H1 (cell line): ENCODE measurements at regions not wholly inside any gene's neighbourhood (a gene's known extent, or its start where the extent isn't known, plus 50 kb on each side); places are given as distances from the start of the nearest gene placed in this dataset.

Experiments used
- EP300 ChIP-seq, 2 experiments: IDR thresholded peaks; 1 replicate in 1 of 2; 2 replicates in 1 of 2; pipeline ENCODE4 v1.6.1; 2011 to 2012; ENCODE audit warnings: low read depth in 2 of 2, low read length in 2 of 2, mild to moderate bottlenecking in 2 of 2, borderline replicate concordance in 1 of 2, inconsistent platforms in 1 of 2, moderate library complexity in 1 of 2
- HDAC2 ChIP-seq, 2 experiments: fragments of 300-600 bp in 1 of 2; sonication (generic) in 1 of 2; IDR thresholded peaks; 2 replicates each; pipeline ENCODE4 v1.6.1; 2011 to 2012; ENCODE audit warnings: low read depth in 2 of 2, low read length in 2 of 2, mild to moderate bottlenecking in 2 of 2, moderate library complexity in 2 of 2, borderline replicate concordance in 1 of 2, inconsistent platforms in 1 of 2
- NRF1 ChIP-seq: IDR thresholded peaks from 2 replicates; pipeline ENCODE4 v1.6.1; 2011; ENCODE audit warnings: mild to moderate bottlenecking, low read depth, low read length, improper control_type of control experiment
- PHF8 ChIP-seq: fragments of 200-600 bp; sonication (generic); conservative IDR thresholded peaks from 2 replicates; pipeline ENCODE4 v1.7.1; 2012; ENCODE audit warnings: low read depth, mild to moderate bottlenecking, inconsistent platforms, low read length, moderate library complexity
- SP1 ChIP-seq: IDR thresholded peaks from 2 replicates; pipeline ENCODE4 v1.6.1; 2011; ENCODE audit warnings: low read depth, low read length
- TAF7 ChIP-seq: optimal IDR thresholded peaks from 2 replicates; pipeline ENCODE3; 2011; ENCODE audit warnings: low read depth, mild to moderate bottlenecking, inconsistent platforms, low read length, moderate library complexity, borderline replicate concordance
- TF ChIP-seq, protein P1 (sequence below), 3 experiments: IDR thresholded peaks; 1 replicate in 2 of 3; 2 replicates in 1 of 3; pipeline versions ENCODE4 v1.5.1 to v1.6.1; 2011; ENCODE audit warnings: low read length in 3 of 3, mild to moderate bottlenecking in 3 of 3, inconsistent platforms in 2 of 3, low read depth in 1 of 3, moderate library complexity in 1 of 3; ENCODE audit not compliant: insufficient read depth in 1 of 3; ENCODE audit errors: control extremely low read depth in 1 of 3
- TF ChIP-seq, protein P2 (sequence below): fragments of 300-600 bp; sonication (generic); IDR thresholded peaks from 2 replicates; pipeline ENCODE4 v1.7.1; 2012; ENCODE audit warnings: low read length, moderate library complexity, mild to moderate bottlenecking, inconsistent platforms; ENCODE audit not compliant: insufficient replicate concordance
- TF ChIP-seq, protein P3 (sequence below): IDR thresholded peaks from 2 replicates; pipeline ENCODE4 v1.6.1; 2012; ENCODE audit warnings: inconsistent platforms

GRCh38 chr13:40274103-40274502 is 392.3 kb downstream of the FOXO1 start:
- TF ChIP-seq SP1 (no peak), TAF7 (no peak), HDAC2 (IDR thresholded peaks at IDR 0.05; ENCODE audit: borderline replicate concordance in 1 of 2, low read depth in 2 of 2, low read length in 2 of 2) (no peak), PHF8 (no peak), EP300 (IDR thresholded peaks at IDR 0.05; ENCODE audit: borderline replicate concordance in 1 of 2, low read depth in 2 of 2, low read length in 2 of 2) (no peak), NRF1 (no peak)
- TF ChIP-seq, protein P1, sequence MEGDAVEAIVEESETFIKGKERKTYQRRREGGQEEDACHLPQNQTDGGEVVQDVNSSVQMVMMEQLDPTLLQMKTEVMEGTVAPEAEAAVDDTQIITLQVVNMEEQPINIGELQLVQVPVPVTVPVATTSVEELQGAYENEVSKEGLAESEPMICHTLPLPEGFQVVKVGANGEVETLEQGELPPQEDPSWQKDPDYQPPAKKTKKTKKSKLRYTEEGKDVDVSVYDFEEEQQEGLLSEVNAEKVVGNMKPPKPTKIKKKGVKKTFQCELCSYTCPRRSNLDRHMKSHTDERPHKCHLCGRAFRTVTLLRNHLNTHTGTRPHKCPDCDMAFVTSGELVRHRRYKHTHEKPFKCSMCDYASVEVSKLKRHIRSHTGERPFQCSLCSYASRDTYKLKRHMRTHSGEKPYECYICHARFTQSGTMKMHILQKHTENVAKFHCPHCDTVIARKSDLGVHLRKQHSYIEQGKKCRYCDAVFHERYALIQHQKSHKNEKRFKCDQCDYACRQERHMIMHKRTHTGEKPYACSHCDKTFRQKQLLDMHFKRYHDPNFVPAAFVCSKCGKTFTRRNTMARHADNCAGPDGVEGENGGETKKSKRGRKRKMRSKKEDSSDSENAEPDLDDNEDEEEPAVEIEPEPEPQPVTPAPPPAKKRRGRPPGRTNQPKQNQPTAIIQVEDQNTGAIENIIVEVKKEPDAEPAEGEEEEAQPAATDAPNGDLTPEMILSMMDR (IDR thresholded peaks at IDR 0.05; ENCODE audit: control extremely low read depth in 1 of 3, insufficient read depth in 1 of 3, low read depth in 1 of 3, low read length in 3 of 3): no peak
- TF ChIP-seq, protein P2, sequence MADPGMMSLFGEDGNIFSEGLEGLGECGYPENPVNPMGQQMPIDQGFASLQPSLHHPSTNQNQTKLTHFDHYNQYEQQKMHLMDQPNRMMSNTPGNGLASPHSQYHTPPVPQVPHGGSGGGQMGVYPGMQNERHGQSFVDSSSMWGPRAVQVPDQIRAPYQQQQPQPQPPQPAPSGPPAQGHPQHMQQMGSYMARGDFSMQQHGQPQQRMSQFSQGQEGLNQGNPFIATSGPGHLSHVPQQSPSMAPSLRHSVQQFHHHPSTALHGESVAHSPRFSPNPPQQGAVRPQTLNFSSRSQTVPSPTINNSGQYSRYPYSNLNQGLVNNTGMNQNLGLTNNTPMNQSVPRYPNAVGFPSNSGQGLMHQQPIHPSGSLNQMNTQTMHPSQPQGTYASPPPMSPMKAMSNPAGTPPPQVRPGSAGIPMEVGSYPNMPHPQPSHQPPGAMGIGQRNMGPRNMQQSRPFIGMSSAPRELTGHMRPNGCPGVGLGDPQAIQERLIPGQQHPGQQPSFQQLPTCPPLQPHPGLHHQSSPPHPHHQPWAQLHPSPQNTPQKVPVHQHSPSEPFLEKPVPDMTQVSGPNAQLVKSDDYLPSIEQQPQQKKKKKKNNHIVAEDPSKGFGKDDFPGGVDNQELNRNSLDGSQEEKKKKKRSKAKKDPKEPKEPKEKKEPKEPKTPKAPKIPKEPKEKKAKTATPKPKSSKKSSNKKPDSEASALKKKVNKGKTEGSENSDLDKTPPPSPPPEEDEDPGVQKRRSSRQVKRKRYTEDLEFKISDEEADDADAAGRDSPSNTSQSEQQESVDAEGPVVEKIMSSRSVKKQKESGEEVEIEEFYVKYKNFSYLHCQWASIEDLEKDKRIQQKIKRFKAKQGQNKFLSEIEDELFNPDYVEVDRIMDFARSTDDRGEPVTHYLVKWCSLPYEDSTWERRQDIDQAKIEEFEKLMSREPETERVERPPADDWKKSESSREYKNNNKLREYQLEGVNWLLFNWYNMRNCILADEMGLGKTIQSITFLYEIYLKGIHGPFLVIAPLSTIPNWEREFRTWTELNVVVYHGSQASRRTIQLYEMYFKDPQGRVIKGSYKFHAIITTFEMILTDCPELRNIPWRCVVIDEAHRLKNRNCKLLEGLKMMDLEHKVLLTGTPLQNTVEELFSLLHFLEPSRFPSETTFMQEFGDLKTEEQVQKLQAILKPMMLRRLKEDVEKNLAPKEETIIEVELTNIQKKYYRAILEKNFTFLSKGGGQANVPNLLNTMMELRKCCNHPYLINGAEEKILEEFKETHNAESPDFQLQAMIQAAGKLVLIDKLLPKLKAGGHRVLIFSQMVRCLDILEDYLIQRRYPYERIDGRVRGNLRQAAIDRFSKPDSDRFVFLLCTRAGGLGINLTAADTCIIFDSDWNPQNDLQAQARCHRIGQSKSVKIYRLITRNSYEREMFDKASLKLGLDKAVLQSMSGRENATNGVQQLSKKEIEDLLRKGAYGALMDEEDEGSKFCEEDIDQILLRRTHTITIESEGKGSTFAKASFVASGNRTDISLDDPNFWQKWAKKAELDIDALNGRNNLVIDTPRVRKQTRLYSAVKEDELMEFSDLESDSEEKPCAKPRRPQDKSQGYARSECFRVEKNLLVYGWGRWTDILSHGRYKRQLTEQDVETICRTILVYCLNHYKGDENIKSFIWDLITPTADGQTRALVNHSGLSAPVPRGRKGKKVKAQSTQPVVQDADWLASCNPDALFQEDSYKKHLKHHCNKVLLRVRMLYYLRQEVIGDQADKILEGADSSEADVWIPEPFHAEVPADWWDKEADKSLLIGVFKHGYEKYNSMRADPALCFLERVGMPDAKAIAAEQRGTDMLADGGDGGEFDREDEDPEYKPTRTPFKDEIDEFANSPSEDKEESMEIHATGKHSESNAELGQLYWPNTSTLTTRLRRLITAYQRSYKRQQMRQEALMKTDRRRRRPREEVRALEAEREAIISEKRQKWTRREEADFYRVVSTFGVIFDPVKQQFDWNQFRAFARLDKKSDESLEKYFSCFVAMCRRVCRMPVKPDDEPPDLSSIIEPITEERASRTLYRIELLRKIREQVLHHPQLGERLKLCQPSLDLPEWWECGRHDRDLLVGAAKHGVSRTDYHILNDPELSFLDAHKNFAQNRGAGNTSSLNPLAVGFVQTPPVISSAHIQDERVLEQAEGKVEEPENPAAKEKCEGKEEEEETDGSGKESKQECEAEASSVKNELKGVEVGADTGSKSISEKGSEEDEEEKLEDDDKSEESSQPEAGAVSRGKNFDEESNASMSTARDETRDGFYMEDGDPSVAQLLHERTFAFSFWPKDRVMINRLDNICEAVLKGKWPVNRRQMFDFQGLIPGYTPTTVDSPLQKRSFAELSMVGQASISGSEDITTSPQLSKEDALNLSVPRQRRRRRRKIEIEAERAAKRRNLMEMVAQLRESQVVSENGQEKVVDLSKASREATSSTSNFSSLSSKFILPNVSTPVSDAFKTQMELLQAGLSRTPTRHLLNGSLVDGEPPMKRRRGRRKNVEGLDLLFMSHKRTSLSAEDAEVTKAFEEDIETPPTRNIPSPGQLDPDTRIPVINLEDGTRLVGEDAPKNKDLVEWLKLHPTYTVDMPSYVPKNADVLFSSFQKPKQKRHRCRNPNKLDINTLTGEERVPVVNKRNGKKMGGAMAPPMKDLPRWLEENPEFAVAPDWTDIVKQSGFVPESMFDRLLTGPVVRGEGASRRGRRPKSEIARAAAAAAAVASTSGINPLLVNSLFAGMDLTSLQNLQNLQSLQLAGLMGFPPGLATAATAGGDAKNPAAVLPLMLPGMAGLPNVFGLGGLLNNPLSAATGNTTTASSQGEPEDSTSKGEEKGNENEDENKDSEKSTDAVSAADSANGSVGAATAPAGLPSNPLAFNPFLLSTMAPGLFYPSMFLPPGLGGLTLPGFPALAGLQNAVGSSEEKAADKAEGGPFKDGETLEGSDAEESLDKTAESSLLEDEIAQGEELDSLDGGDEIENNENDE: no peak
- TF ChIP-seq, protein P3, sequence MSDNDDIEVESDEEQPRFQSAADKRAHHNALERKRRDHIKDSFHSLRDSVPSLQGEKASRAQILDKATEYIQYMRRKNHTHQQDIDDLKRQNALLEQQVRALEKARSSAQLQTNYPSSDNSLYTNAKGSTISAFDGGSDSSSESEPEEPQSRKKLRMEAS: no peak
